Neural progenitor cell (in vitro differentiated cells): ENCODE measurements at regions not wholly inside any gene's neighbourhood (a gene's known extent, or its start where the extent isn't known, plus 50 kb on each side); places are given as distances from the start of the nearest gene placed in this dataset.

Experiments used
- DNase-seq: peaks from one replicate; pipeline ENCODE4 v3.0.0-alpha.2; 2016; ENCODE audit warnings: low spot score
- H2AFZ ChIP-seq: fragments of 200-600 bp; sonication (generic); replicated peaks from 2 replicates; pipeline ENCODE4 v1.6.1; 2016; ENCODE audit warnings: antibody characterized with exemption
- H3F3A ChIP-seq: fragments of 200-600 bp; sonication (generic); 2 replicates; pipeline ENCODE4 v1.6.1; 2016; ENCODE audit warnings: antibody characterized with exemption, low read depth
- H3K27ac ChIP-seq: fragments of 200-600 bp; sonication (generic); 2 replicates; pipeline ENCODE4 v1.5.1; 2016; ENCODE audit warnings: mild to moderate bottlenecking
- H3K27me3 ChIP-seq: fragments of 200-600 bp; sonication (generic); 2 replicates; pipeline ENCODE4 v1.6.1; 2016; ENCODE audit warnings: mild to moderate bottlenecking, moderate library complexity
- H3K36me3 ChIP-seq: fragments of 200-600 bp; sonication (generic); 2 replicates; pipeline ENCODE4 v1.5.1; 2016
- H3K4me1 ChIP-seq: fragments of 200-600 bp; sonication (generic); 2 replicates; pipeline ENCODE4 v1.6.1; 2016; ENCODE audit warnings: mixed run types
- H3K4me2 ChIP-seq: fragments of 200-600 bp; sonication (generic); 2 replicates; pipeline ENCODE4 v1.6.1; 2016
- H3K4me3 ChIP-seq: fragments of 200-600 bp; sonication (generic); 2 replicates; pipeline ENCODE4 v1.5.1; 2016
- H3K79me2 ChIP-seq: fragments of 200-600 bp; sonication (generic); 2 replicates; pipeline ENCODE4 v1.6.1; 2016; ENCODE audit warnings: low read depth
- H3K9ac ChIP-seq: fragments of 200-600 bp; sonication (generic); 2 replicates; pipeline ENCODE4 v1.6.1; 2016
- H3K9me3 ChIP-seq: fragments of 200-600 bp; sonication (generic); 2 replicates; pipeline ENCODE4 v1.5.1; 2016; ENCODE audit warnings: low read depth
- H4K20me1 ChIP-seq: fragments of 200-600 bp; sonication (generic); 2 replicates; pipeline ENCODE4 v1.6.1; 2016; ENCODE audit warnings: low read depth
- H3K27ac Mint-ChIP-seq: 3 replicates; pipeline ENCODE4 v1.8.0; 2021; ENCODE audit warnings: mixed read lengths
- H3K27me3 Mint-ChIP-seq: 2 replicates; pipeline ENCODE4 v1.8.0; 2022; ENCODE audit warnings: low read depth, mild to moderate bottlenecking, inconsistent platforms, moderate library complexity, mixed read lengths; ENCODE audit not compliant: insufficient read depth
- H3K36me3 Mint-ChIP-seq: 3 replicates; pipeline ENCODE4 v1.8.0; 2021; ENCODE audit warnings: mixed read lengths
- H3K4me1 Mint-ChIP-seq: 3 replicates; pipeline ENCODE4 v1.8.0; 2021; ENCODE audit warnings: mixed read lengths
- H3K4me3 Mint-ChIP-seq: 3 replicates; pipeline ENCODE4 v1.8.0; 2021; ENCODE audit warnings: mild to moderate bottlenecking, moderate library complexity, mixed read lengths
- H3K9me3 Mint-ChIP-seq: 3 replicates; pipeline ENCODE4 v1.8.0; 2020; ENCODE audit warnings: mixed read lengths
- EZH2 ChIP-seq: fragments of 200-600 bp; sonication (generic); IDR thresholded peaks from 2 replicates; pipeline ENCODE4 v1.6.1; 2017; ENCODE audit warnings: antibody characterized with exemption, mild to moderate bottlenecking, moderate library complexity
- EZH2phosphoT487 ChIP-seq: fragments of 200-600 bp; sonication (generic); IDR thresholded peaks from 2 replicates; pipeline ENCODE4 v1.6.1; 2017; ENCODE audit warnings: antibody characterized with exemption
- TF ChIP-seq, protein P1 (sequence below): fragments of 200-600 bp; sonication (generic); IDR thresholded peaks from 2 replicates; pipeline ENCODE4 v1.5.1; 2017; ENCODE audit warnings: antibody characterized with exemption, mild to moderate bottlenecking

DNA sequence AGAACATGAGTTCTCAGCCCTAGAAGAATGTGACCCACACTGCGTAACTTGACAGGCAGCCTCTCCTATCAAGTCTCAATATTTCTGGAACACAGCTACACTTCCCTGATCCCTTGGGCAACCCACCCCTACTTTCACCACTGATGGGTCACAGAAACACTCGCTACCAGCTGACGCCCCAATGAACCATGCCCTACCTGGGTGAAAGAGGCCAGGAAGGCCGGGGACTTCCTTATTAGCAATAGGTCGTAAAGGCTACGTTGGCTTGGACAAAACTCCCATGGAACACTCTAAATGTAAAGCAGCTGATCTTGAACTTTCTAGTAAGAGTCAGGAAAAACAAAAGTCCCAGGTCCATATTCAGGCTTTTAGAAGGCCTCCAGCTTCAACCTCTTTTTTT lies 202.3 kb upstream of the KCTD7 start:
- H3K27me3 ChIP-seq = no peaks in the 10 kb centered on the region
- Mint-ChIP-seq H3K4me1 (no peaks in the 10 kb centered on the region), H3K4me3 (no peak overlapping the region), H3K36me3 (peaks cover 11% of the 10 kb centered on the region), H3K27me3 (peaks cover 3% of the 10 kb centered on the region), H3K27ac (no peak overlapping the region), H3K9me3 (no peaks in the 10 kb centered on the region)
- H3K4me1 ChIP-seq = no peaks in the 10 kb centered on the region
- H3K9me3 ChIP-seq = no peaks in the 10 kb centered on the region
- H2AFZ ChIP-seq = no peak overlapping the region
- H3K4me2 ChIP-seq = no peak overlapping the region
- H3K27ac ChIP-seq = no peak overlapping the region
- H3F3A ChIP-seq = no peaks in the 10 kb centered on the region
- no peak overlapping the region for H3K9ac ChIP-seq
- no peaks in the 10 kb centered on the region for H4K20me1 ChIP-seq
- no peaks in the 10 kb centered on the region for H3K36me3 ChIP-seq
- TF ChIP-seq, protein P1, sequence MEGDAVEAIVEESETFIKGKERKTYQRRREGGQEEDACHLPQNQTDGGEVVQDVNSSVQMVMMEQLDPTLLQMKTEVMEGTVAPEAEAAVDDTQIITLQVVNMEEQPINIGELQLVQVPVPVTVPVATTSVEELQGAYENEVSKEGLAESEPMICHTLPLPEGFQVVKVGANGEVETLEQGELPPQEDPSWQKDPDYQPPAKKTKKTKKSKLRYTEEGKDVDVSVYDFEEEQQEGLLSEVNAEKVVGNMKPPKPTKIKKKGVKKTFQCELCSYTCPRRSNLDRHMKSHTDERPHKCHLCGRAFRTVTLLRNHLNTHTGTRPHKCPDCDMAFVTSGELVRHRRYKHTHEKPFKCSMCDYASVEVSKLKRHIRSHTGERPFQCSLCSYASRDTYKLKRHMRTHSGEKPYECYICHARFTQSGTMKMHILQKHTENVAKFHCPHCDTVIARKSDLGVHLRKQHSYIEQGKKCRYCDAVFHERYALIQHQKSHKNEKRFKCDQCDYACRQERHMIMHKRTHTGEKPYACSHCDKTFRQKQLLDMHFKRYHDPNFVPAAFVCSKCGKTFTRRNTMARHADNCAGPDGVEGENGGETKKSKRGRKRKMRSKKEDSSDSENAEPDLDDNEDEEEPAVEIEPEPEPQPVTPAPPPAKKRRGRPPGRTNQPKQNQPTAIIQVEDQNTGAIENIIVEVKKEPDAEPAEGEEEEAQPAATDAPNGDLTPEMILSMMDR = no peak
- no peak for TF ChIP-seq EZH2phosphoT487
- TF ChIP-seq EZH2 = no peak
- no peak for DNase-seq
- no peak overlapping the region for H3K4me3 ChIP-seq
- no peaks in the 10 kb centered on the region for H3K79me2 ChIP-seq

DNA sequence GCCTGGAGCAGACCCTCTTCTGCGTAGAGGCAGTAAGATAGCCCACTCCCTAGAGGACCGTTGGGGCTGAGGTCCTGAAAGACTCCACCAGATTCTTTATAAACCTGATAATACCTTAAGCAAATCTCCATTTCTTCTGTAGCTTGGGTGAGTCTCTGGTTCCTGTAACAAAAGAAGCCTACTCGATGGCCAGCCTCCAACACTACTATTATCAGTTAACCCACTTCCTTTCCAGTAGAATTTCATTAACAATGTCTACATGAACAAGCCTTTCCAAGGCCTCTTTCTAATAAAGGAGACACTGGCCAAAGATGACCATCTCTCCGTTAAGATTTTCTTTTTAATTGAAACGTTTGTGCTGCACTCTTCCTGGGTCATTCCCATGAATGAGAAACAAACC lies 201.7 kb upstream of the KCTD7 start:
- H3K9me3 ChIP-seq = no peaks in the 10 kb centered on the region
- H3K9ac ChIP-seq = no peak overlapping the region
- H3K4me1 ChIP-seq = no peaks in the 10 kb centered on the region
- H3K27me3 ChIP-seq = no peaks in the 10 kb centered on the region
- Mint-ChIP-seq H3K27me3 (peaks cover 3% of the 10 kb centered on the region), H3K4me3 (no peak overlapping the region), H3K36me3 (peaks cover 11% of the 10 kb centered on the region), H3K9me3 (no peaks in the 10 kb centered on the region), H3K4me1 (no peaks in the 10 kb centered on the region), H3K27ac (no peak overlapping the region)
- no peak overlapping the region for H3K4me2 ChIP-seq
- no peak overlapping the region for H3K27ac ChIP-seq
- H3F3A ChIP-seq = no peaks in the 10 kb centered on the region
- H3K36me3 ChIP-seq = no peaks in the 10 kb centered on the region
- H4K20me1 ChIP-seq = no peaks in the 10 kb centered on the region
- no peak for DNase-seq
- H3K4me3 ChIP-seq = no peak overlapping the region
- H2AFZ ChIP-seq = no peak overlapping the region
- no peak for TF ChIP-seq EZH2phosphoT487
- TF ChIP-seq, protein P1 = no peak
- TF ChIP-seq EZH2 = no peak
- H3K79me2 ChIP-seq = no peaks in the 10 kb centered on the region

DNA sequence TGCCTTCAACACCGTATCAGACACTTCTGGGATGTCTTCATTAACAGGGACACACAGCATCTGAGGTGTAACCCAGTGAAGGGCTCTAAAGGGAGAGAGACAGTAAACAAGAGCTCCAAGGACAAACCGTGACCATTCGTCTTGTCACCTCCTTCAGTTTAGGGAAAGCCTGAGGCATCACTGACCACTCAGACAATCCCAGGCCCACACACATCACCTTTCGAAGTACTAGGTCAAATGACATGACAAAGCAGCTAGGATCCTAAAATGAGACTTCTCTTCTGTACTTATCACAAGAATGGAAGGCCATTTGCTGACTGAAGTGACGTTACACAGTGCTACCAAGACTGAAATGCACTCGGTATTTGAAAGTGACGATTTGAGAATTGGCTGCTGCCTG lies 200.7 kb upstream of the KCTD7 start:
- no peak overlapping the region for H3K4me3 Mint-ChIP-seq
- no peaks in the 10 kb centered on the region for H3K9me3 ChIP-seq
- H3K36me3 Mint-ChIP-seq = peaks cover 11% of the 10 kb centered on the region
- no peak overlapping the region for H3K9ac ChIP-seq
- no peak for TF ChIP-seq EZH2
- TF ChIP-seq, protein P1 = no peak
- no peak overlapping the region for H2AFZ ChIP-seq
- no peaks in the 10 kb centered on the region for H3K27me3 ChIP-seq
- H3K36me3 ChIP-seq = no peaks in the 10 kb centered on the region
- H3K27me3 Mint-ChIP-seq = peaks cover 5% of the 10 kb centered on the region
- H4K20me1 ChIP-seq = no peaks in the 10 kb centered on the region
- no peaks in the 10 kb centered on the region for H3K79me2 ChIP-seq
- no peak overlapping the region for H3K27ac Mint-ChIP-seq
- no peaks in the 10 kb centered on the region for H3K4me1 ChIP-seq
- DNase-seq = no peak
- no peaks in the 10 kb centered on the region for H3K4me1 Mint-ChIP-seq
- H3F3A ChIP-seq = no peaks in the 10 kb centered on the region
- H3K9me3 Mint-ChIP-seq = no peaks in the 10 kb centered on the region
- no peak overlapping the region for H3K4me2 ChIP-seq
- H3K4me3 ChIP-seq = no peak overlapping the region
- no peak overlapping the region for H3K27ac ChIP-seq
